ENCODE measurements at regions not wholly inside any gene's neighbourhood (a gene's known extent, or its start where the extent isn't known, plus 50 kb on each side); places are given as distances from the start of the nearest gene placed in this dataset.

GRCh38 chrX:112901869-112902725 lies 61.5 kb upstream of the AMOT start:
- no peaks in the 10 kb centered on the region for H3K4me1 Mint-ChIP-seq (ENCODE audit: insufficient read depth, unreplicated experiment)
- ChIA-PET POLR2A (no interaction called here), CTCF (no interaction called here)
- TF ChIP-seq CTCF (IDR thresholded peaks at IDR 0.05; ENCODE audit: unreplicated experiment), result no peak
- peaks cover 7% of the 10 kb centered on the region for H3K9me3 Mint-ChIP-seq (ENCODE audit: unreplicated experiment)
- no peak overlapping the region for H3K4me3 Mint-ChIP-seq (ENCODE audit: unreplicated experiment)
- no peak overlapping the region for H3K27ac Mint-ChIP-seq (ENCODE audit: low read depth, unreplicated experiment)
- H3K27me3 Mint-ChIP-seq (ENCODE audit: insufficient read depth, unreplicated experiment), result peaks cover 10% of the 10 kb centered on the region
- DNase-seq (ENCODE audit: unreplicated experiment), result no peak
- intact Hi-C loops (cut with micrococcal nuclease), result no loop called here
- no peaks in the 10 kb centered on the region for H3K36me3 Mint-ChIP-seq (ENCODE audit: insufficient read depth, unreplicated experiment)
- no TSS peak for BruUV-seq (replicated peaks)

DNA sequence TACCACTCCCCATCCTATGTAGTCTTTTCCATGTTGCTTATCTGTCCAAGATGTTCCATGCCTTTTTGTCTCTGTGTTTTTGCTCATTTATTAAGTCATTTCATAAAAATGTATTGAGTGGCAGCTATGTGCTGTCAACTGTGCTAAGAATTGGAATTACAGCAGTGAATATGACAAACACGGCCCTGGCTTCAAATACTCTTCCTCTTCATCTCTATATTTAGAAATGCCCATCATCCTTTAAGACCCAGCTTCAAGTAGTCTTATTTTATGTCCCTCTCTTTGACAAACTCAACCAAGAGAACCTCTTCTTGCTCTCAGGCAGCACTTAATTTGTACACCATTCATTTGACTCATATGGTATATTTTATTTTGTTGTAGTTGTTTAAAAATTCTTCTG lies 55.4 kb upstream of the AMOT start:
- Mint-ChIP-seq H3K36me3 (ENCODE audit: insufficient read depth, unreplicated experiment) (no peaks in the 10 kb centered on the region), H3K27me3 (ENCODE audit: insufficient read depth, unreplicated experiment) (peaks cover 10% of the 10 kb centered on the region), H3K4me3 (ENCODE audit: unreplicated experiment) (no peak overlapping the region), H3K4me1 (ENCODE audit: insufficient read depth, unreplicated experiment) (no peaks in the 10 kb centered on the region), H3K9me3 (ENCODE audit: unreplicated experiment) (peaks cover 7% of the 10 kb centered on the region), H3K27ac (ENCODE audit: low read depth, unreplicated experiment) (no peak overlapping the region)
- DNase-seq (ENCODE audit: unreplicated experiment), result no peak
- intact Hi-C loops (cut with micrococcal nuclease), result no loop called here
- no TSS peak for BruUV-seq (replicated peaks)
- ChIA-PET CTCF (no interaction called here), POLR2A (no interaction called here)
- TF ChIP-seq CTCF (IDR thresholded peaks at IDR 0.05; ENCODE audit: unreplicated experiment), result no peak
